Calu3 (cell line): ENCODE measurements at regions not wholly inside any gene's neighbourhood (a gene's known extent, or its start where the extent isn't known, plus 50 kb on each side); places are given as distances from the start of the nearest gene placed in this dataset.

ENCODE experiments used
- BruUV-seq: library from RNA; stranded (reverse); fragments of 400-500 nt; replicated peaks from 2 replicates; lab custom pipeline; 2021; lab: Mats Ljungman, UMichigan
- CTCF ChIA-PET: fragments of 300-600 bp; sonication (Branson Sonifier 250); formaldehyde crosslinking; loops from one replicate; lab custom pipeline; 2022; ENCODE audit warnings: antibody characterized with exemption; lab: Charles Lee
- DNase-seq: peaks from one replicate; pipeline ENCODE4 v3.0.0; 2022
- H3K27ac Mint-ChIP-seq: one replicate; pipeline ENCODE4 v1.8.0; 2022; ENCODE audit warnings: mixed read lengths; ENCODE audit not compliant: unreplicated experiment
- H3K27me3 Mint-ChIP-seq: one replicate; pipeline ENCODE4 v1.8.0; 2022; ENCODE audit warnings: mixed read lengths; ENCODE audit not compliant: unreplicated experiment
- H3K36me3 Mint-ChIP-seq: one replicate; pipeline ENCODE4 v1.8.0; 2022; ENCODE audit warnings: mild to moderate bottlenecking, moderate library complexity, mixed read lengths; ENCODE audit not compliant: insufficient read depth, unreplicated experiment
- H3K4me1 Mint-ChIP-seq: one replicate; pipeline ENCODE4 v1.8.0; 2022; ENCODE audit warnings: mild to moderate bottlenecking, low read depth, mixed read lengths; ENCODE audit not compliant: unreplicated experiment
- H3K4me3 Mint-ChIP-seq: one replicate; pipeline ENCODE4 v1.8.0; 2022; ENCODE audit warnings: mild to moderate bottlenecking, low read depth, moderate library complexity, mixed read lengths; ENCODE audit not compliant: unreplicated experiment
- H3K9me3 Mint-ChIP-seq: one replicate; pipeline ENCODE4 v1.8.0; 2022; ENCODE audit warnings: low read depth, mixed read lengths; ENCODE audit not compliant: unreplicated experiment
- intact Hi-C: fragments of 100-400 bp; cut with micrococcal nuclease; formaldehyde crosslinking; loops from one replicate; pipeline ENCODE4 v1.10.0; 2022; ENCODE audit not compliant: unreplicated experiment
- TF ChIP-seq, protein P1 (sequence below): fragments of 200-600 bp; IDR thresholded peaks from one replicate; pipeline ENCODE4 v1.8.0; 2022; ENCODE audit warnings: antibody characterized with exemption; ENCODE audit not compliant: unreplicated experiment

DNA sequence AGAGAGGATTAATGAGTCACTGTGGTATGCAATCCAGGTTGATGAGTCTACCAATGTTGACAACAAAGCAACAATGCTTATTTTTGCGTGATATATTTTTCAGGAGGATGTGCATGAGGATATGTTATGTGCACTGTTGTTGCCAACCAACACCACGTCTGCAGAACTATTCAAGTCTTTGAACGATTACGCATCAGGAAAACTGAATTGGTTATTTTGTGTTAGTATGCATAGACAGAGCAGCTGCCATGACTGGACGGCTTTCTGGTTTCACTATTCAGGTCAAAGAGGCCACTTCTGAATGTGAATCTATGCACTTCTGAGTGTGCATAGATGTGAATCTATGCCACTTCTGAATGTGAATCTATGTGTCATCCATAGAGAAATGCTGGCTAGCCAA lies 134.0 kb upstream of the GRIK2 start:
- no TSS peak for BruUV-seq
- Mint-ChIP-seq H3K4me3 (no peak overlapping the region), H3K27ac (no peak overlapping the region), H3K9me3 (peaks cover 6% of the 10 kb centered on the region), H3K36me3 (no peaks in the 10 kb centered on the region), H3K4me1 (no peaks in the 10 kb centered on the region), H3K27me3 (no peaks in the 10 kb centered on the region)
- CTCF ChIA-PET, result no interaction called here
- intact Hi-C loops, result no loop called here
- no peak for DNase-seq
- TF ChIP-seq, protein P1, sequence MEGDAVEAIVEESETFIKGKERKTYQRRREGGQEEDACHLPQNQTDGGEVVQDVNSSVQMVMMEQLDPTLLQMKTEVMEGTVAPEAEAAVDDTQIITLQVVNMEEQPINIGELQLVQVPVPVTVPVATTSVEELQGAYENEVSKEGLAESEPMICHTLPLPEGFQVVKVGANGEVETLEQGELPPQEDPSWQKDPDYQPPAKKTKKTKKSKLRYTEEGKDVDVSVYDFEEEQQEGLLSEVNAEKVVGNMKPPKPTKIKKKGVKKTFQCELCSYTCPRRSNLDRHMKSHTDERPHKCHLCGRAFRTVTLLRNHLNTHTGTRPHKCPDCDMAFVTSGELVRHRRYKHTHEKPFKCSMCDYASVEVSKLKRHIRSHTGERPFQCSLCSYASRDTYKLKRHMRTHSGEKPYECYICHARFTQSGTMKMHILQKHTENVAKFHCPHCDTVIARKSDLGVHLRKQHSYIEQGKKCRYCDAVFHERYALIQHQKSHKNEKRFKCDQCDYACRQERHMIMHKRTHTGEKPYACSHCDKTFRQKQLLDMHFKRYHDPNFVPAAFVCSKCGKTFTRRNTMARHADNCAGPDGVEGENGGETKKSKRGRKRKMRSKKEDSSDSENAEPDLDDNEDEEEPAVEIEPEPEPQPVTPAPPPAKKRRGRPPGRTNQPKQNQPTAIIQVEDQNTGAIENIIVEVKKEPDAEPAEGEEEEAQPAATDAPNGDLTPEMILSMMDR, result no peak

- Mint-ChIP-seq H3K4me1 (no peaks in the 10 kb centered on the region), H3K9me3 (peaks cover 5% of the 10 kb centered on the region), H3K4me3 (no peak overlapping the region), H3K27me3 (no peaks in the 10 kb centered on the region), H3K27ac (no peak overlapping the region), H3K36me3 (no peaks in the 10 kb centered on the region)
- DNase-seq, result no peak
- CTCF ChIA-PET, result no interaction called here
- TF ChIP-seq, protein P1, result no peak
- intact Hi-C loops, result no loop called here
- BruUV-seq, result no TSS peak
Measured at GRCh38 chr6:101263596-101263995, 129.9 kb upstream of the GRIK2 start.

- H3K9me3 Mint-ChIP-seq, result peaks cover 5% of the 10 kb centered on the region
- no peak overlapping the region for H3K4me3 Mint-ChIP-seq
- TF ChIP-seq, protein P1, result no peak
- DNase-seq, result no peak
- BruUV-seq, result no TSS peak
- H3K27me3 Mint-ChIP-seq, result no peaks in the 10 kb centered on the region
- H3K27ac Mint-ChIP-seq, result no peak overlapping the region
- no peaks in the 10 kb centered on the region for H3K36me3 Mint-ChIP-seq
- H3K4me1 Mint-ChIP-seq, result no peaks in the 10 kb centered on the region
- CTCF ChIA-PET, result no interaction called here
- intact Hi-C loops, result no loop called here
Measured at GRCh38 chr6:101266063-101266462, 127.4 kb upstream of the GRIK2 start.

GRCh38 chr6:101268541-101268940 lies 125.0 kb upstream of the GRIK2 start:
- no TSS peak for BruUV-seq
- Mint-ChIP-seq H3K27ac (no peak overlapping the region), H3K9me3 (peaks cover 8% of the 10 kb centered on the region), H3K4me1 (no peaks in the 10 kb centered on the region), H3K27me3 (no peaks in the 10 kb centered on the region), H3K4me3 (no peak overlapping the region), H3K36me3 (no peaks in the 10 kb centered on the region)
- DNase-seq, result no peak
- intact Hi-C loops, result no loop called here
- CTCF ChIA-PET, result no interaction called here
- TF ChIP-seq, protein P1, result no peak
